Right atrium auricular region (tissue), 2 donors: ENCODE measurements at regions not wholly inside any gene's neighbourhood (a gene's known extent, or its start where the extent isn't known, plus 50 kb on each side); places are given as distances from the start of the nearest gene placed in this dataset.

ENCODE experiments used
- DNase-seq: peaks from one replicate; pipeline ENCODE4 v3.0.0-alpha.2; 2019; ENCODE audit warnings: low spot score
- H3K27ac ChIP-seq, 2 donors: fragments of 200-600 bp; sonication (generic); 1 replicate in 1 of 2; 2 replicates in 1 of 2; pipeline ENCODE4 v1.5.1; 2016 to 2019
- H3K27me3 ChIP-seq, 2 donors: fragments of 200-600 bp; sonication (generic); one replicate each; pipeline versions ENCODE4 v1.5.1 to v1.6.0; 2017 to 2019
- H3K36me3 ChIP-seq: fragments of 200-600 bp; sonication (generic); one replicate; pipeline ENCODE4 v1.5.1; 2016
- H3K4me1 ChIP-seq, 2 donors: fragments of 200-600 bp; sonication (generic); one replicate each; pipeline versions ENCODE4 v1.5.1 to v1.6.0; 2017 to 2019
- H3K4me3 ChIP-seq, 2 donors: fragments of 200-600 bp; sonication (generic); 1 replicate in 1 of 2; 2 replicates in 1 of 2; pipeline ENCODE4 v1.5.1; 2017 to 2019; ENCODE audit warnings: mild to moderate bottlenecking in 1 of 2, moderate library complexity in 1 of 2
- H3K9me3 ChIP-seq, 2 donors: fragments of 200-600 bp; sonication (generic); one replicate each; pipeline ENCODE4 v1.5.1; 2019
- CTCF ChIP-seq, 2 donors: fragments of 200-600 bp; sonication (generic); IDR thresholded peaks; one replicate each; pipeline ENCODE4 v1.5.1; 2019; ENCODE audit warnings: antibody characterized with exemption in 2 of 2

DNA sequence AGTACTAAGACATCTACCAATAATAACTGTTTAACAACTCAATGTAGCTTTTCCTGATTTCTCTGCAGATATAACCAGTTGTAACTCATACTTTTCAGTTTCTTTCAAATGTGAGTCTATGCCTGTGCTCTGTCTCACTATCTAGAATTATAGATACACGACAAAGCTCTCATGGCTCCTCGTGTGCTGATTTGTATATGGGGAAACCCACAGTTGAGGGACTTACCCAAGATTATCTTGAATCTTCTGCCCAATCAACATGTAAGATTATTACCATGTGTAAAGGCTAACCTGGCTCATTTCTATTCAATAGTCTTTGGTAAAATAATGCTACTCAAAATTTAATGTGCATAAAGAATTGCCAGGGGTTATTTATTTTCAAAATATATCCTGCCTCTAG lies 554.4 kb downstream of the FBXO15 start:
- TF ChIP-seq CTCF (IDR thresholded peaks at IDR 0.05) = no peak
- H3K9me3 ChIP-seq = no peaks in the 10 kb centered on the region
- no peaks in the 10 kb centered on the region for H3K4me1 ChIP-seq
- H3K4me3 ChIP-seq = no peak overlapping the region
- H3K27ac ChIP-seq = no peak overlapping the region
- no peaks in the 10 kb centered on the region for H3K36me3 ChIP-seq
- H3K27me3 ChIP-seq = no peaks in the 10 kb centered on the region
- DNase-seq = no peak

DNA sequence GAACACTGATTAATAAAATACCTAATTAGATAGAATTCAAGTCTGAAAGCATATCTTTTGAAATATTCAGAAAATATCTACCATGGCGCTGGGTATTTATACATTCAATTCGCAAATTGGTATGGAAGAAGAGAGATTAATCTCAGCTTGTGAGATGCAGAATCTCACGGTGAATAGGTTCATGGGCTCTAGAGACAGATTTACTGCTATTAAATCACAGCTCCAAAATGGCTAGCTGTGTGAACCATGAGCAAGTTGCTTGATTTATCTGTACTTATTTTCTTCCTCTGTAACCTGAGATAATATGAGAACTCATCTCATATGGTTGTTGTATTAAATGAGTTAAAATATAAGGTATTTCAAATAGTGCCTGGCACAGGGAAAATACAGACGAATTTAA lies 556.7 kb downstream of the FBXO15 start:
- no peak overlapping the region for H3K4me3 ChIP-seq
- no peaks in the 10 kb centered on the region for H3K4me1 ChIP-seq
- TF ChIP-seq CTCF (IDR thresholded peaks at IDR 0.05) = no peak
- H3K9me3 ChIP-seq = no peaks in the 10 kb centered on the region
- no peak for DNase-seq
- H3K27ac ChIP-seq = no peak overlapping the region
- no peaks in the 10 kb centered on the region for H3K36me3 ChIP-seq
- no peaks in the 10 kb centered on the region for H3K27me3 ChIP-seq

DNA sequence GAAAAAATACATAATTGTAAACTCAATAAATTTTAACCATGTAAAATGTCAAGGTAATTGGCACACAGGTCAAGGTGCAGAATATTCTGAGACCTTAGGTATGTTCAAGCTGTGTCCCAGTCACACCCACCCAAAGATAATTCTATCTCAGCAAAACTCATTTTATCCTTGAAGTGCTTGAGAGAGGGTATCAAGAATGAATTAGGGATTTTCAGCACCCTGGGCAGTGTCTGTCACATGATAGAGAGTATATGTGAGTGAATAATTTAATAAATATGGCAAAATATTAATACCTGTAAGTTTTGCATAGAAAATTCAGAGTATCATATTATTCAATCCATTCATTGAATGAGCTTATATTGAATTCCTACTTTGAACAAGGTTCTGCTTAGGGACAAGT lies 567.9 kb downstream of the FBXO15 start:
- Histone ChIP-seq H3K4me3 (no peak overlapping the region), H3K27me3 (no peaks in the 10 kb centered on the region), H3K27ac (no peak overlapping the region), H3K4me1 (no peaks in the 10 kb centered on the region), H3K9me3 (no peaks in the 10 kb centered on the region), H3K36me3 (no peaks in the 10 kb centered on the region)
- no peak for TF ChIP-seq CTCF (IDR thresholded peaks at IDR 0.05)
- DNase-seq = no peak

DNA sequence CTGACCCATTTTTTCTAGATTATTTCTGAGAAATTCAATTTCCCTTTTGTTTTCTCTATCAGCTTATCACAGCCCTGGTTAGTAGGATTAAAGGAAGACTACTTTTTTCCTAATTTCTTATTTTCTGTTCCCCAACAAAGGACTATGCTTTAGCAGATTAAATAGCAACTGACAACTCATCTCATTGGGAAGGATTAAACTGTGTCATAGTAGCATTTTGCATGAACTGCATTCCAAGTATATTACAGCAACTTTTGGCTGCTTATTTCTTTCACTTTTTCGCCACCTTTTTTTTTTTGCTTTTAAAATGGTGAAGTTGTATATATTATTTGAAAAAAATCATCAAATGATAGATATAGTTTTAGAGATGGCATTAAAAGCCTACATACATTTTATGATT lies 570.3 kb downstream of the FBXO15 start:
- no peaks in the 10 kb centered on the region for H3K27me3 ChIP-seq
- no peaks in the 10 kb centered on the region for H3K36me3 ChIP-seq
- H3K4me3 ChIP-seq = no peak overlapping the region
- no peak overlapping the region for H3K27ac ChIP-seq
- no peak for TF ChIP-seq CTCF (IDR thresholded peaks at IDR 0.05)
- DNase-seq = no peak
- no peaks in the 10 kb centered on the region for H3K9me3 ChIP-seq
- H3K4me1 ChIP-seq = no peaks in the 10 kb centered on the region

- no peaks in the 10 kb centered on the region for H3K36me3 ChIP-seq
- H3K27me3 ChIP-seq = no peaks in the 10 kb centered on the region
- no peak for TF ChIP-seq CTCF (IDR thresholded peaks at IDR 0.05)
- no peak for DNase-seq
- peak overlapping the region in 1 of 2 donors; percentile 30 for H3K27ac ChIP-seq
- H3K9me3 ChIP-seq = no peaks in the 10 kb centered on the region
- H3K4me1 ChIP-seq = no peaks in the 10 kb centered on the region
- H3K4me3 ChIP-seq = no peak overlapping the region
Measured at GRCh38 chr18:73563901-73564472, 583.6 kb downstream of the FBXO15 start.

- Histone ChIP-seq H3K4me3 (no peak overlapping the region), H3K27me3 (no peaks in the 10 kb centered on the region), H3K27ac (no peak overlapping the region), H3K9me3 (no peaks in the 10 kb centered on the region), H3K36me3 (no peaks in the 10 kb centered on the region), H3K4me1 (no peaks in the 10 kb centered on the region)
- DNase-seq = no peak
- TF ChIP-seq CTCF (IDR thresholded peaks at IDR 0.05) = no peak
Measured at GRCh38 chr18:73563345-73563744, 584.3 kb downstream of the FBXO15 start.
